ENCODE measurements at regions not wholly inside any gene's neighbourhood (a gene's known extent, or its start where the extent isn't known, plus 50 kb on each side); places are given as distances from the start of the nearest gene placed in this dataset.

DNA sequence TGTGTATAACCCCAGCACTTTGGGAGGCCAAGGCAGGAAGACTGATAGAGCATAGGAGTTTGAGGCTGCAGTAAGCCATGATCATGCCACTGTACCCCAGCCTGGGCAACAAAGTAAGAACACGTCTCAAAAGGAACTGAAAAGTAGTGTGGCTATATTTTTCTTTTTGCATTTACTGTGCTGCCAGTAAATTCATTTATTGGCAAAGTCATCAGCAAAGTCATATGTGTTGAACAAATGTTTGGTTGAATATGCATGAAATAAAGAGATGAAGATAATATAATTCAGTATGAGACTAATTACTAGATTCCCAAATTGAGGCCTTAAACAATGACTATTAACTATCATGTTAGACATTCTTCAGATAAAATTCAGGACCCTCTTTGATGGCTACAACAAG lies 829.1 kb downstream of the PCDH7 start:
- H3K27me3 ChIP-seq (ENCODE audit: control insufficient read depth in 1 of 2, insufficient read depth in 2 of 2, low read length in 2 of 2) = no peaks in the 10 kb centered on the region
- H3K36me3 ChIP-seq (ENCODE audit: control insufficient read depth in 2 of 2, insufficient read depth in 2 of 2, low read length in 1 of 2) = no peaks in the 10 kb centered on the region
- no peak overlapping the region for H3K4me3 ChIP-seq (ENCODE audit: low read depth in 1 of 2, low read length in 2 of 2)
- H3K4me1 ChIP-seq (ENCODE audit: control insufficient read depth in 2 of 2, insufficient read depth in 2 of 2, low read length in 1 of 2) = no peaks in the 10 kb centered on the region
- 88 to 99% methylated on average over 1 of the region's 1 CpG for WGBS, 2 donors
- H3K27ac ChIP-seq (ENCODE audit: low read depth in 2 of 2, low read length in 1 of 2) = no peak overlapping the region
- H3K9me3 ChIP-seq (ENCODE audit: control insufficient read depth in 2 of 2, insufficient read depth in 1 of 2, low read depth in 1 of 2, low read length in 1 of 2) = no peaks in the 10 kb centered on the region

DNA sequence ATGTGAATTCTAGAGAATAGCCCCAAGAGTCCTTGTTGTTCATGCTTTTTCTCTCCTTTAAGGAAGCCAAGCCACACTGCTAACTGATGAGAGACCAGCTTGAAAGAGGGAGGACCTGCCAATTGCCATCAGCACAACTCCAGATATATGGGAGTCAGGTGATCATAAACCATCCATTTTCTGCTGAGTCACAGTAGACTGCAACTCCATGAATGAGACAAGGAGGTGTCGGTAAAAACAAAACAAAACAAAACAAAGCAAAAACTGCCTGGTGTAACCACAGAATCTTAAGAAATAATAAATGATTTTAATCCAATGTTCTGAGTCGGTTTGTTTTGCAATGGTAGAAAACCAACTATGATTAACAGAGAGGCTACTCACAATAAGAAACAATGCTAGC lies 837.3 kb downstream of the PCDH7 start:
- Histone ChIP-seq H3K27me3 (ENCODE audit: control insufficient read depth in 1 of 2, insufficient read depth in 2 of 2, low read length in 2 of 2) (no peaks in the 10 kb centered on the region), H3K27ac (ENCODE audit: low read depth in 2 of 2, low read length in 1 of 2) (no peak overlapping the region), H3K36me3 (ENCODE audit: control insufficient read depth in 2 of 2, insufficient read depth in 2 of 2, low read length in 1 of 2) (no peaks in the 10 kb centered on the region), H3K4me3 (ENCODE audit: low read depth in 1 of 2, low read length in 2 of 2) (no peak overlapping the region), H3K4me1 (ENCODE audit: control insufficient read depth in 2 of 2, insufficient read depth in 2 of 2, low read length in 1 of 2) (no peaks in the 10 kb centered on the region), H3K9me3 (ENCODE audit: control insufficient read depth in 2 of 2, insufficient read depth in 1 of 2, low read depth in 1 of 2, low read length in 1 of 2) (no peaks in the 10 kb centered on the region)
- 50 to 65% methylated on average over 2 of the region's 2 CpGs for WGBS, 2 donors

DNA sequence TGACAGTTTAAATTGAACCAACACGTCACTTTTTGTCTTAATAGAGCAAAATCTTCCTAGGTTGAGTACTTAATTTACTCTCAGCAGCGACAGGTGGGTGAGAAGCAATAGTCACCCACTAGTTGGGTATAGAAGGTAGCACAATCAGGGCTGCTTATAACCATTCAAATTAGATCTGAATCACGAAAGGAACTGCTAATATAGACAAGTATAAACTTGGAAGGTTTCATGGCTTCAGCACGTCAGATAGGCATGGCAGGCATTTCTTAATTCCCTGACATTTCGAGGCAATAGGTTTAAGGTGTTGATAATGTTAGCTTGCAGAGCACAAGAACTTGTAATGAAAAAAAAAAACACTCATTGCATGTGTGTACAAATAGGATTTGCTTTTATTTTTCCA lies 853.4 kb downstream of the PCDH7 start:
- Histone ChIP-seq H3K4me1 (ENCODE audit: control insufficient read depth in 2 of 2, insufficient read depth in 2 of 2, low read length in 1 of 2) (no peaks in the 10 kb centered on the region), H3K27me3 (ENCODE audit: control insufficient read depth in 1 of 2, insufficient read depth in 2 of 2, low read length in 2 of 2) (no peaks in the 10 kb centered on the region), H3K9me3 (ENCODE audit: control insufficient read depth in 2 of 2, insufficient read depth in 1 of 2, low read depth in 1 of 2, low read length in 1 of 2) (no peaks in the 10 kb centered on the region), H3K27ac (ENCODE audit: low read depth in 2 of 2, low read length in 1 of 2) (no peak overlapping the region), H3K36me3 (ENCODE audit: control insufficient read depth in 2 of 2, insufficient read depth in 2 of 2, low read length in 1 of 2) (no peaks in the 10 kb centered on the region), H3K4me3 (ENCODE audit: low read depth in 1 of 2, low read length in 2 of 2) (no peak overlapping the region)
- 55% methylated on average over 5 of the region's 5 CpGs for WGBS, 2 donors

DNA sequence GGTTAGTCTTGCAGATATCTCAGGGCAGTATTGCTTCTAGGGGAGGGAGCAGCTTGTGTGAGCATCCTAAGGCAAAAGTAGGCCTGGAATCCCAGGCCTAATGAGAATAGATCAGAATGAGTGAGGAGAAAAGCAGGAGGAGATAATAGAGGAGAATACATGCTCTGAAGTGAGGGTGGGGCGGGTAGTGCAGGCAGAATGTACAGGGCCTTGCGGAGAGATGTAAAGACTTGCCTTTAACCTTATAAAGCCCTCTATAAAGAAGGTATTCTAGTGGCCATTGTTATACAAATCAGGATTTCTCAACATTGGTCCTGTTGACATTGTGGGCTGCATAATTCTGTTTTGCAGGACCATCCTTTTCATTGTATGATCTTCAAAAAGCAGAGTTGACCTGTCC lies 855.3 kb downstream of the PCDH7 start:
- Histone ChIP-seq H3K36me3 (ENCODE audit: control insufficient read depth in 2 of 2, insufficient read depth in 2 of 2, low read length in 1 of 2) (no peaks in the 10 kb centered on the region), H3K27ac (ENCODE audit: low read depth in 2 of 2, low read length in 1 of 2) (no peak overlapping the region), H3K27me3 (ENCODE audit: control insufficient read depth in 1 of 2, insufficient read depth in 2 of 2, low read length in 2 of 2) (no peaks in the 10 kb centered on the region), H3K4me3 (ENCODE audit: low read depth in 1 of 2, low read length in 2 of 2) (no peak overlapping the region), H3K4me1 (ENCODE audit: control insufficient read depth in 2 of 2, insufficient read depth in 2 of 2, low read length in 1 of 2) (no peaks in the 10 kb centered on the region), H3K9me3 (ENCODE audit: control insufficient read depth in 2 of 2, insufficient read depth in 1 of 2, low read depth in 1 of 2, low read length in 1 of 2) (no peaks in the 10 kb centered on the region)
- 84 to 90% methylated on average over 2 of the region's 2 CpGs for whole genome bisulfite sequencing, 2 donors

DNA sequence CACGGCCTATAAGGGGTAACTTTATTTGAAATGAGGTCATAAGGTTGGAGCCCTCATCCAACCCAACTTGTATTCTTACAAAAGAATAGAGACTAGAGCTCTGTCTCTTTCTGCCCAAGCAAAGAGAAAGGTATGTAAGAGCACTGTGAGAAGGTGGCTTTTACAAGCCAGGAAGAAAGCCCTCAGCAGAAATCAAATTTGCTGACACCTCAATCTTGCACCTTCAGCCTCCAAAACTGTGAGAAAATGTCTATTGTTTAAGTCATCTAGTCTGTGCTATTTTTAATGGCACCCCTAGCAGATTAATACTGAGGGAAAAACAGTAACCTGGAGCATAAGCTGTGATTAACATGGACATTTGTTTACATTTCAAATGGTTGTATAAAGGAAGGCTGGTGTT lies 860.7 kb downstream of the PCDH7 start:
- Histone ChIP-seq H3K9me3 (ENCODE audit: control insufficient read depth in 2 of 2, insufficient read depth in 1 of 2, low read depth in 1 of 2, low read length in 1 of 2) (no peaks in the 10 kb centered on the region), H3K36me3 (ENCODE audit: control insufficient read depth in 2 of 2, insufficient read depth in 2 of 2, low read length in 1 of 2) (no peaks in the 10 kb centered on the region), H3K4me1 (ENCODE audit: control insufficient read depth in 2 of 2, insufficient read depth in 2 of 2, low read length in 1 of 2) (no peaks in the 10 kb centered on the region), H3K27me3 (ENCODE audit: control insufficient read depth in 1 of 2, insufficient read depth in 2 of 2, low read length in 2 of 2) (no peaks in the 10 kb centered on the region), H3K4me3 (ENCODE audit: low read depth in 1 of 2, low read length in 2 of 2) (no peak overlapping the region), H3K27ac (ENCODE audit: low read depth in 2 of 2, low read length in 1 of 2) (no peak overlapping the region)
- WGBS, 2 donors = 77 to 89% methylated on average over 1 of the region's 1 CpG

DNA sequence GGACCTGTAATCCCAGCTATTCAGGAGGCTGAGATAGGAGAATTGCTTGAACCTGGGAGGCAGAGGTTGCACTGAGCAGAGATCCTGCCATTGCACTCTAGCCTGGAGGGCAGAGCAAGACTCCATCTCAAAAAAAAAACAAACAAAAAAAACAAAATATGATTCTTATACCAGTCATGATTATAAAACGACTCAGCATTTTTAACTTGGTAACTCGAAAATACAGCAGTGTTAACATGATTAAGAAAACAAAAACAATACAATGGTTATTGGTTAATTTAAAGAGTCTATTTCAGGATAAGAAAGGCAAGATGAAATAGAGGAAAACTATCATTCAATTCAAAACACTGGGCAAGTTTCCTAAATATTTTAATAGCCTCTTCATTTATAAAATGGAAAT lies 865.3 kb downstream of the PCDH7 start:
- Histone ChIP-seq H3K27me3 (ENCODE audit: control insufficient read depth in 1 of 2, insufficient read depth in 2 of 2, low read length in 2 of 2) (no peaks in the 10 kb centered on the region), H3K27ac (ENCODE audit: low read depth in 2 of 2, low read length in 1 of 2) (no peak overlapping the region), H3K4me1 (ENCODE audit: control insufficient read depth in 2 of 2, insufficient read depth in 2 of 2, low read length in 1 of 2) (no peaks in the 10 kb centered on the region), H3K36me3 (ENCODE audit: control insufficient read depth in 2 of 2, insufficient read depth in 2 of 2, low read length in 1 of 2) (no peaks in the 10 kb centered on the region), H3K4me3 (ENCODE audit: low read depth in 1 of 2, low read length in 2 of 2) (no peak overlapping the region), H3K9me3 (ENCODE audit: control insufficient read depth in 2 of 2, insufficient read depth in 1 of 2, low read depth in 1 of 2, low read length in 1 of 2) (no peaks in the 10 kb centered on the region)
- 74 to 76% methylated on average over 2 of the region's 2 CpGs for WGBS, 2 donors

DNA sequence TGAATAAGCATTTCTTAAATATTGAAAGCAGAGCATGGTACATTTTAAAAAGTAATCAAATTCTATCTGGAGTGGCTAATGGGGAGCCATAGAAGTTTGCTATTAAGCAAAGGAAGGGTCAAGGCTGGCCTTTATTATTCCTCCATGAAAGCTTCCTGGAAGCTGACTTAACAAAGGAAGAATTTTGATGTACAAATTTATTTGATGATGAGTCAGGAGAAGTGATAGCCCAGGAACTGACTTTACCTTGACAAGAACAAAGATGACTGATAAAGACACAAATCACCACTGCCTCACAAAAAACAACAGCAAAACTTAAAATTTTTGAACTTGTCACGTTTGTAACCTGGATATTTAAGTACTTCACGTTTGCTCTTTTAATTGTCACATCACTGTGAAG lies 872.1 kb downstream of the PCDH7 start:
- Histone ChIP-seq H3K4me1 (ENCODE audit: control insufficient read depth in 2 of 2, insufficient read depth in 2 of 2, low read length in 1 of 2) (no peaks in the 10 kb centered on the region), H3K36me3 (ENCODE audit: control insufficient read depth in 2 of 2, insufficient read depth in 2 of 2, low read length in 1 of 2) (no peaks in the 10 kb centered on the region), H3K27me3 (ENCODE audit: control insufficient read depth in 1 of 2, insufficient read depth in 2 of 2, low read length in 2 of 2) (no peaks in the 10 kb centered on the region), H3K27ac (ENCODE audit: low read depth in 2 of 2, low read length in 1 of 2) (no peak overlapping the region), H3K9me3 (ENCODE audit: control insufficient read depth in 2 of 2, insufficient read depth in 1 of 2, low read depth in 1 of 2, low read length in 1 of 2) (no peaks in the 10 kb centered on the region), H3K4me3 (ENCODE audit: low read depth in 1 of 2, low read length in 2 of 2) (no peak overlapping the region)
- 22 to 42% methylated on average over 2 of the region's 2 CpGs for WGBS, 2 donors

DNA sequence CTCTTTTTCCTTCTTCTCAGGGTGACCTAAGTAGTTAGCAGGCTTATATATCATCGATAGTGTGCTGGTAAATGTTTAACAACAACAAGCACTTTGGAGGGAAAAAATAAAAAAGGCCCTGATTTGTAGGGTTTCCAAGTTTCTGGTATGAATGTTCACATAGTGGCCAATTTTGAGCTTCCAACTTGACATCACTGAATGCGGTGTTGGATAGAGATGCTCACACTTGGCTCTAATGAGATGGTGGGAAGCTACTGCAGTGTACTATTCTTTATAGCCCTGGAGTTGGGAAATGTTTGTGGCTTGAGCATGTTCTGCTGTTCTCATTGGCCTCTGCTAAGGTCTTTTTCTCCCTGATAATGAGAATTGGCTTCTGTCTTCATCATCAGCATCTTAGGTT lies 875.3 kb downstream of the PCDH7 start:
- Histone ChIP-seq H3K4me3 (ENCODE audit: low read depth in 1 of 2, low read length in 2 of 2) (no peak overlapping the region), H3K4me1 (ENCODE audit: control insufficient read depth in 2 of 2, insufficient read depth in 2 of 2, low read length in 1 of 2) (no peaks in the 10 kb centered on the region), H3K27ac (ENCODE audit: low read depth in 2 of 2, low read length in 1 of 2) (no peak overlapping the region), H3K9me3 (ENCODE audit: control insufficient read depth in 2 of 2, insufficient read depth in 1 of 2, low read depth in 1 of 2, low read length in 1 of 2) (no peaks in the 10 kb centered on the region), H3K36me3 (ENCODE audit: control insufficient read depth in 2 of 2, insufficient read depth in 2 of 2, low read length in 1 of 2) (no peaks in the 10 kb centered on the region), H3K27me3 (ENCODE audit: control insufficient read depth in 1 of 2, insufficient read depth in 2 of 2, low read length in 2 of 2) (no peaks in the 10 kb centered on the region)
- 74 to 82% methylated on average over 2 of the region's 2 CpGs for WGBS, 2 donors

DNA sequence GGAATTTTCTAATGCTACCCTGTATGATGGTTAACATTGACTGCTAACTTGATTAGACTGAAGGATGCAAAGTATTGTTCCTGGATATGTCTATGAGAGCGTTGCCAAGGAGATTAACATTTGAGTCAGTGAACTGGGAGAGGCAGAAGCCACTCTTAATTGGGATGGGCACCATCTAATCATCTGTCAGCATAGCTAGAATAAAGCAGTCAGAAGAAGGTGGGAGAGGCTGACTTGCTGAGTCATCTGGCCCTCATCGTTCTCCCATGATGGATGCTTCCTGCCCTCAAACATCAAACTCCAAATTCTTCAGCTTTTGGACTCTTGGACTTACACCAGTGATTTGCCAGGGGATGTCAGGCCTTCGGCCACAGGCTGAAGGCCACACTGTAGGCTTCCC lies 878.5 kb downstream of the PCDH7 start:
- no peaks in the 10 kb centered on the region for H3K9me3 ChIP-seq (ENCODE audit: control insufficient read depth in 2 of 2, insufficient read depth in 1 of 2, low read depth in 1 of 2, low read length in 1 of 2)
- WGBS, 2 donors = 72 to 77% methylated on average over 3 of the region's 3 CpGs
- H3K4me1 ChIP-seq (ENCODE audit: control insufficient read depth in 2 of 2, insufficient read depth in 2 of 2, low read length in 1 of 2) = no peaks in the 10 kb centered on the region
- no peaks in the 10 kb centered on the region for H3K36me3 ChIP-seq (ENCODE audit: control insufficient read depth in 2 of 2, insufficient read depth in 2 of 2, low read length in 1 of 2)
- no peak overlapping the region for H3K4me3 ChIP-seq (ENCODE audit: low read depth in 1 of 2, low read length in 2 of 2)
- H3K27ac ChIP-seq (ENCODE audit: low read depth in 2 of 2, low read length in 1 of 2) = no peak overlapping the region
- no peaks in the 10 kb centered on the region for H3K27me3 ChIP-seq (ENCODE audit: control insufficient read depth in 1 of 2, insufficient read depth in 2 of 2, low read length in 2 of 2)

DNA sequence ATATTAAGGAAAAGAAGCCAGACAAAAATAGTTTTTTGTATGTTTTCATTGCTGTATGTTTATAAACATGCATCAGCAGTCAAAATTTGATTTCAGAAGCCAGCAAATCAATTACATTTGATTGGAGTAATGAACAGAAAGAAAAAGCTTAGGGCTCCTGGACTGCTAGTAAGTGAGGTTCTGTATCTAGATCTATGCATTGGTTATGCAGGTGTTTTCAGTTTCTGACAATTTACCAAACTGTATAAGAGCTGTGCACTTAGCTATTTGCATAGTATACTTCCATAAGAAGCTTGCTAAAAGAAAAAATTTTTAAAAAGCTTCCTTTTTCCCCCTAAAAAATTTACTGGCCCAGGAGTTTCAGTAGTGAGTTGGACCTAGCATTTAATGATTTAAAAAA lies 881.6 kb downstream of the PCDH7 start:
- H3K27me3 ChIP-seq (ENCODE audit: control insufficient read depth in 1 of 2, insufficient read depth in 2 of 2, low read length in 2 of 2) = no peaks in the 10 kb centered on the region
- no peaks in the 10 kb centered on the region for H3K4me1 ChIP-seq (ENCODE audit: control insufficient read depth in 2 of 2, insufficient read depth in 2 of 2, low read length in 1 of 2)
- no peaks in the 10 kb centered on the region for H3K36me3 ChIP-seq (ENCODE audit: control insufficient read depth in 2 of 2, insufficient read depth in 2 of 2, low read length in 1 of 2)
- no peaks in the 10 kb centered on the region for H3K9me3 ChIP-seq (ENCODE audit: control insufficient read depth in 2 of 2, insufficient read depth in 1 of 2, low read depth in 1 of 2, low read length in 1 of 2)
- H3K27ac ChIP-seq (ENCODE audit: low read depth in 2 of 2, low read length in 1 of 2) = no peak overlapping the region
- no peak overlapping the region for H3K4me3 ChIP-seq (ENCODE audit: low read depth in 1 of 2, low read length in 2 of 2)

All from esophagus (tissue), 2 donors.